Endodermal cell (in vitro differentiated cells): ENCODE measurements at regions not wholly inside any gene's neighbourhood (a gene's known extent, or its start where the extent isn't known, plus 50 kb on each side); places are given as distances from the start of the nearest gene placed in this dataset.

ENCODE experiments used
- DNase-seq: peaks from one replicate; pipeline ENCODE4 v3.0.0-alpha.2; 2017
- H3K27ac ChIP-seq: 2 replicates; pipeline ENCODE4 v1.5.1; 2013; ENCODE audit warnings: mild to moderate bottlenecking, low read depth, low read length, moderate library complexity
- H3K27me3 ChIP-seq: 2 replicates; pipeline ENCODE4 v1.6.1; 2013; ENCODE audit warnings: mild to moderate bottlenecking, low read length, moderate library complexity; ENCODE audit not compliant: insufficient read depth, control insufficient read depth, poor library complexity, severe bottlenecking
- H3K36me3 ChIP-seq: 2 replicates; pipeline ENCODE4 v1.7.0; 2013; ENCODE audit warnings: mild to moderate bottlenecking, low read length, moderate library complexity; ENCODE audit not compliant: control insufficient read depth, insufficient read depth
- H3K4me1 ChIP-seq: one replicate; pipeline ENCODE4 v1.7.0; 2013; ENCODE audit warnings: low read length; ENCODE audit not compliant: control insufficient read depth, insufficient read depth
- H3K4me3 ChIP-seq: 2 replicates; pipeline ENCODE4 v1.5.1; 2013; ENCODE audit warnings: mild to moderate bottlenecking, low read length, moderate library complexity
- H3K9ac ChIP-seq: 2 replicates; pipeline ENCODE4 v1.6.1; 2013; ENCODE audit warnings: mild to moderate bottlenecking, low read length, moderate library complexity; ENCODE audit not compliant: poor library complexity, severe bottlenecking; ENCODE audit errors: extremely low read depth
- H3K9me3 ChIP-seq: 2 replicates; pipeline ENCODE4 v1.6.1; 2013; ENCODE audit warnings: mild to moderate bottlenecking, low read length, moderate library complexity; ENCODE audit not compliant: control insufficient read depth
- H3K27ac Mint-ChIP-seq: 2 replicates; pipeline ENCODE4 v1.8.0; 2020; ENCODE audit warnings: mixed read lengths
- H3K27me3 Mint-ChIP-seq: 2 replicates; pipeline ENCODE4 v1.8.0; 2021; ENCODE audit warnings: mild to moderate bottlenecking, mixed read lengths; ENCODE audit not compliant: insufficient read depth
- H3K36me3 Mint-ChIP-seq: 2 replicates; pipeline ENCODE4 v1.8.0; 2020; ENCODE audit warnings: low read depth, mixed read lengths
- H3K4me1 Mint-ChIP-seq: 2 replicates; pipeline ENCODE4 v1.8.0; 2020; ENCODE audit warnings: mixed read lengths
- H3K4me3 Mint-ChIP-seq: 2 replicates; pipeline ENCODE4 v1.8.0; 2020; ENCODE audit warnings: mild to moderate bottlenecking, moderate library complexity, mixed read lengths
- H3K9me3 Mint-ChIP-seq: 2 replicates; pipeline ENCODE4 v1.8.0; 2020; ENCODE audit warnings: mild to moderate bottlenecking, mixed read lengths
- CTCF ChIP-seq: fragments of 200-600 bp; sonication (generic); conservative IDR thresholded peaks from 2 replicates; pipeline ENCODE4 v1.5.0; 2021; ENCODE audit warnings: antibody characterized with exemption, mild to moderate bottlenecking
- WGBS, 2 experiments: methylation state at CpG; one replicate each; pipeline versions ENCODE4 v1.1.5 to v1.1.7; 2013; ENCODE audit warnings: missing lambda C conversion rate in 2 of 2, mixed read lengths in 1 of 2; ENCODE audit not compliant: insufficient coverage in 1 of 2, insufficient read length in 1 of 2; 5-methylcytosine and 5-hydroxymethylcytosine counted together

- Mint-ChIP-seq H3K4me1 (no peaks in the 10 kb centered on the region), H3K27ac (no peak overlapping the region)
Measured at GRCh38 chr17:77660524-77660923, 298.0 kb upstream of the TNRC6C start.

GRCh38 chr17:77662833-77663232, 295.7 kb upstream of the TNRC6C start:
- no peaks in the 10 kb centered on the region for H3K36me3 ChIP-seq
- WGBS, 2 experiments: 82 to 93% methylated on average over 3 to 4 of the region's 4 CpGs
- no peaks in the 10 kb centered on the region for H3K4me1 ChIP-seq
- H3K4me3 Mint-ChIP-seq: no peak overlapping the region
- no peak for DNase-seq
- TF ChIP-seq CTCF: no peak
- no peaks in the 10 kb centered on the region for H3K36me3 Mint-ChIP-seq
- no peaks in the 10 kb centered on the region for H3K4me1 Mint-ChIP-seq
- H3K9me3 ChIP-seq: peaks cover 16% of the 10 kb centered on the region
- peaks cover 13% of the 10 kb centered on the region for H3K27me3 Mint-ChIP-seq
- no peak overlapping the region for H3K4me3 ChIP-seq
- H3K27ac ChIP-seq: no peak overlapping the region
- H3K27me3 ChIP-seq: no peaks in the 10 kb centered on the region
- H3K9ac ChIP-seq: no peak overlapping the region
- peaks cover 40% of the 10 kb centered on the region for H3K9me3 Mint-ChIP-seq
- H3K27ac Mint-ChIP-seq: no peak overlapping the region

More at GRCh38 chr17:77660524-77660923, 298.0 kb upstream of the TNRC6C start:
- Mint-ChIP-seq H3K4me3 (no peak overlapping the region), H3K36me3 (no peaks in the 10 kb centered on the region), H3K9me3 (peaks cover 35% of the 10 kb centered on the region), H3K27me3 (peaks cover 13% of the 10 kb centered on the region)
- H3K4me3 ChIP-seq: no peak overlapping the region
- TF ChIP-seq CTCF: no peak
- no peak for DNase-seq
- no peak overlapping the region for H3K27ac ChIP-seq
- H3K9me3 ChIP-seq: peaks cover 7% of the 10 kb centered on the region
- no peaks in the 10 kb centered on the region for H3K27me3 ChIP-seq
- WGBS, 2 experiments: 93 to 97% methylated on average over 3 to 4 of the region's 4 CpGs
- H3K36me3 ChIP-seq: no peaks in the 10 kb centered on the region
- no peaks in the 10 kb centered on the region for H3K4me1 ChIP-seq
- no peak overlapping the region for H3K9ac ChIP-seq

- peaks cover 11% of the 10 kb centered on the region for H3K27me3 Mint-ChIP-seq
- Histone ChIP-seq H3K36me3 (no peaks in the 10 kb centered on the region), H3K9me3 (peaks cover 30% of the 10 kb centered on the region), H3K9ac (no peak overlapping the region), H3K27ac (no peak overlapping the region), H3K4me3 (no peak overlapping the region), H3K27me3 (no peaks in the 10 kb centered on the region), H3K4me1 (no peaks in the 10 kb centered on the region)
- peaks cover 42% of the 10 kb centered on the region for H3K9me3 Mint-ChIP-seq
- DNase-seq: no peak
- H3K4me1 Mint-ChIP-seq: no peaks in the 10 kb centered on the region
- no peak overlapping the region for H3K27ac Mint-ChIP-seq
- peaks cover 2% of the 10 kb centered on the region for H3K36me3 Mint-ChIP-seq
- no peak for TF ChIP-seq CTCF
- WGBS, 2 experiments: 85 to 91% methylated on average over 10 to 13 of the region's 13 CpGs
- H3K4me3 Mint-ChIP-seq: no peak overlapping the region
Measured at GRCh38 chr17:77664097-77664729, 294.3 kb upstream of the TNRC6C start.
